ENCODE measurements at regions not wholly inside any gene's neighbourhood (a gene's known extent, or its start where the extent isn't known, plus 50 kb on each side); places are given as distances from the start of the nearest gene placed in this dataset.

DNA sequence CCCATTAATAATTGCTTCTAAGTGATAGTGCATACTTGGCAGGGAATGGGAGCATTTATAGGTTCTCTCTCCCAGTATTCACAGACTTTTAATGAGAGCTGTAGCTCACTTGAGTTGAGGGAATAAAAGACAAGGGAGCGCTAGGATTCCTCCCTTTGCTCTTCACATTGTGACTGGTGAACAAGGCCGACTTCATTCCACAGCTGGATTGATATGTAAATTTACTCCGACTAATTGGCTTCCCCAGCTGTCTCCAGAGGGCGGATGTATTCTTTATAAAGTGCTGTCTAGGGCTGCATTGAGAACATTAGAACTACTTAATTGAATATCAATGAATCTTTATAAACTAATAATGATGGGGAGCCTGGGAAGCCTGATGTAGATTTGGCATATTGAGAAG, 63.4 kb downstream of the GPR50 start:
- no peak for DNase-seq

GRCh38 chrX:151240237-151240636, 63.9 kb downstream of the GPR50 start:
- no peak for DNase-seq

DNA sequence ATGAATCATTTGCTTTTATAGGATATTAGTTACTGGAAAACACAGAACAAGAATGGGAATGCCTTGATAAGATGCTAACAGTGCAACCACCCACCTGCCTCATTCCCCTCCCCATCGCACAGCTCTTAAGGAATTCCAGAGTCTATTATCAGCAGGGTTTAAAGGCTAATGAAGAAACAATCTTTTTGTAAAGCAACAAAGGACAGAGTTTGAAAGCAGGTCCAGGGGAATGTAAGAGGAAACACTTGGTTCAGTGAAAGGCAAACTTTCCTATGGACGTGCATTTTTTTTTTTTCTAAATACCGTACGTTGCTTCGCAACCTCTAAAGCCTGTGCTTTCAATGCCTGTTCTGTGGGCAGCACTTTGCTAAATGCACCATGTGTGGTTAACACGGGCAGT, 92.5 kb downstream of the GPR50 start:
- no peak for DNase-seq

GRCh38 chrX:151279161-151279560, 102.8 kb downstream of the GPR50 start:
- no peak for DNase-seq

- DNase-seq = no peak
Measured at GRCh38 chrX:151287954-151288353, 109.1 kb upstream of the VMA21 start.

GRCh38 chrX:151323054-151323453, 74.0 kb upstream of the VMA21 start:
- DNase-seq = no peak

GRCh38 chrX:151336809-151337208, 60.2 kb upstream of the VMA21 start:
- no peak for DNase-seq

GRCh38 chrX:151346931-151347543, 50.0 kb upstream of the VMA21 start:
- peak; percentile 14 for DNase-seq
